Sigmoid colon (tissue), 4 donors: ENCODE measurements at regions not wholly inside any gene's neighbourhood (a gene's known extent, or its start where the extent isn't known, plus 50 kb on each side); places are given as distances from the start of the nearest gene placed in this dataset.

Experiments used
- CTCF ChIP-seq, 4 experiments: fragments of 450-650 bp in 3 of 4; fragments of 200-600 bp in 1 of 4; IDR thresholded peaks; one replicate each; pipeline ENCODE4 v1.5.1; 2016 to 2019; ENCODE audit warnings: antibody characterized with exemption in 4 of 4, mild to moderate bottlenecking in 3 of 4, moderate library complexity in 2 of 4
- EP300 ChIP-seq, 4 donors: sonication (generic); formaldehyde crosslinking; IDR thresholded peaks; one replicate each; pipeline ENCODE4 v1.6.1; 2017; ENCODE audit warnings: antibody characterized with exemption in 4 of 4
- POLR2A ChIP-seq, 2 donors: fragments of 450-650 bp; IDR thresholded peaks; one replicate each; pipeline ENCODE4 v1.6.1; 2016; ENCODE audit warnings: antibody characterized with exemption in 2 of 2, mild to moderate bottlenecking in 2 of 2, moderate library complexity in 2 of 2
- POLR2AphosphoS5 ChIP-seq, 4 donors: sonication (generic); formaldehyde crosslinking; IDR thresholded peaks; one replicate each; pipeline ENCODE4 v1.6.1; 2017; ENCODE audit warnings: antibody characterized with exemption in 4 of 4

GRCh38 chr5:3980156-3980555 lies 384.5 kb downstream of the IRX1 start:
- TF ChIP-seq CTCF (IDR thresholded peaks at IDR 0.05): no peak
- no peak for TF ChIP-seq POLR2A (IDR thresholded peaks at IDR 0.05)
- no peak for TF ChIP-seq EP300 (IDR thresholded peaks at IDR 0.05)
- no peak for TF ChIP-seq POLR2AphosphoS5 (IDR thresholded peaks at IDR 0.05)
